ENCODE measurements at regions not wholly inside any gene's neighbourhood (a gene's known extent, or its start where the extent isn't known, plus 50 kb on each side); places are given as distances from the start of the nearest gene placed in this dataset.
A peak's percentile ranks its signal among the peaks of the same experiment; 100 is the strongest.

DNA sequence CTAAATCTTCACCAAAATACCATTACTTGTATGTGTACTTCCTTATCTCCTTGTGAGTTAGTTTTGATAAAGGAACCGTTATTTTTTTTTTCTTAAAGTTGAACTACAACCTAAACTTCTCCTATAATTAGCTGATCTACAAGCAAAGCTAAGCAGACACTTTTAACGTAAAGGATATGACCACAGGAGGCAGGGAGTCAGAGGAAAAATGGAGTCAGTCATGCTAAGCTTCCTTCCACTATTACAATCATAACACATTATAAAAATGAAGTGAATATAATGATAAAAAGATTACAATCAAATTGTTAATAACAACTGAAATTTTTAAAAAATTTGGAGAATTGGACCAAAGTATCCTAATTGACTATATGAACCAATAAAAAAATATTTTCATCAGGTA is 892.6 kb downstream of the KCNT2 start:
- whole genome bisulfite sequencing (ENCODE audit: extremely low coverage, insufficient coverage, insufficient read length): no CpG with 5 or more reads among the region's 2 CpGs
- H4K91ac ChIP-seq (ENCODE audit: low read depth, low read length): no peak overlapping the region
- no peak overlapping the region for H2BK12ac ChIP-seq (ENCODE audit: low read length)

DNA sequence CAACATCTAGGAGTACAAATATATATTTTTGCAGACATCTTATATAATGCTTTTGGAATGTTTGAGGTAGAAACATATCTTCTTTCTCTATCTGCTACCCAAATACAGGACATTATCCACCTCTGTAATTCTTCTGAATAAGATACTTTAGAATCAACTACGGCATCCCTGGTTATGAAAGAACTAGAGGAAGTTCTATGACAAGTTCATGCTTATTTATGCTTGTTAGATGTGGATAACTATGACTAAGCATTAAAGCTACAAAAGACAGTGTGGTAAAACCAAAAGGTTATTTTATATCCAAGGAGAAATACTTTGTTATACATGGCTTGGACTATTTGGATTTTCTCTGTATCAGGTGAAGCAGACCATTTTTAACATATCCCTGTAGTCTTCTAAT is 894.0 kb downstream of the KCNT2 start:
- Histone ChIP-seq H3K9me3 (ENCODE audit: insufficient read depth, low read depth, low read length) (no peaks in the 10 kb centered on the region), H2AK5ac (ENCODE audit: low read length) (no peak overlapping the region), H3K79me2 (ENCODE audit: control insufficient read depth, insufficient read depth, low read length, poor library complexity) (no peaks in the 10 kb centered on the region), H2AFZ (ENCODE audit: insufficient read depth, low read length, poor library complexity) (no peak overlapping the region), H3K27ac (ENCODE audit: low read depth, low read length) (no peak overlapping the region), H4K12ac (ENCODE audit: low read depth, low read length) (no peak overlapping the region), H2BK120ac (ENCODE audit: insufficient read depth, low read length, poor library complexity) (no peak overlapping the region), H2BK12ac (ENCODE audit: low read length) (no peak overlapping the region), H2BK5ac (ENCODE audit: low read depth, low read length, poor library complexity) (no peak overlapping the region), H3K9ac (ENCODE audit: low read length) (no peak overlapping the region), H4K91ac (ENCODE audit: low read depth, low read length) (no peak overlapping the region), H3K79me1 (ENCODE audit: low read length) (no peaks in the 10 kb centered on the region), H4K8ac (ENCODE audit: low read depth, low read length) (no peak overlapping the region), H3K27me3 (ENCODE audit: insufficient read depth, low read length) (no peaks in the 10 kb centered on the region), H3K4me1 (ENCODE audit: control insufficient read depth in 1 of 2, insufficient read depth in 2 of 2, low read length in 2 of 2) (peaks cover 0 to 2% of the 10 kb centered on the region in 2 experiments), H3K23ac (ENCODE audit: low read length) (no peak overlapping the region), H3K4ac (ENCODE audit: low read depth, low read length) (no peak overlapping the region), H3K18ac (ENCODE audit: low read length) (no peak overlapping the region), H3K4me3 (ENCODE audit: low read depth, low read length) (no peak overlapping the region), H3K36me3 (ENCODE audit: control insufficient read depth in 1 of 2, insufficient read depth in 2 of 2, low read length in 2 of 2) (no peaks in the 10 kb centered on the region), H3K4me2 (ENCODE audit: low read length) (no peak overlapping the region), H3K14ac (ENCODE audit: low read length) (no peak overlapping the region)
- WGBS (ENCODE audit: extremely low coverage, insufficient coverage, insufficient read length): no CpG with 5 or more reads among the region's 1 CpG
- DNase-seq: no peak

More for the DNA sequence above, 892.6 kb downstream of the KCNT2 start:
- no peak overlapping the region for H4K12ac ChIP-seq (ENCODE audit: low read depth, low read length)
- no peak overlapping the region for H3K23ac ChIP-seq (ENCODE audit: low read length)
- H3K36me3 ChIP-seq (ENCODE audit: control insufficient read depth in 1 of 2, insufficient read depth in 2 of 2, low read length in 2 of 2): no peaks in the 10 kb centered on the region
- no peak overlapping the region for H2AFZ ChIP-seq (ENCODE audit: insufficient read depth, low read length, poor library complexity)
- H3K18ac ChIP-seq (ENCODE audit: low read length): no peak overlapping the region
- no peaks in the 10 kb centered on the region for H3K27me3 ChIP-seq (ENCODE audit: insufficient read depth, low read length)
- no peak overlapping the region for H2AK5ac ChIP-seq (ENCODE audit: low read length)
- H3K4me2 ChIP-seq (ENCODE audit: low read length): no peak overlapping the region
- H3K27ac ChIP-seq (ENCODE audit: low read depth, low read length): no peak overlapping the region
- H3K9ac ChIP-seq (ENCODE audit: low read length): no peak overlapping the region
- no peaks in the 10 kb centered on the region for H3K79me2 ChIP-seq (ENCODE audit: control insufficient read depth, insufficient read depth, low read length, poor library complexity)
- no peaks in the 10 kb centered on the region for H3K79me1 ChIP-seq (ENCODE audit: low read length)
- no peak overlapping the region for H4K8ac ChIP-seq (ENCODE audit: low read depth, low read length)
- peaks cover 0 to 2% of the 10 kb centered on the region in 2 experiments for H3K4me1 ChIP-seq (ENCODE audit: control insufficient read depth in 1 of 2, insufficient read depth in 2 of 2, low read length in 2 of 2)
- H2BK5ac ChIP-seq (ENCODE audit: low read depth, low read length, poor library complexity): no peak overlapping the region
- H3K4ac ChIP-seq (ENCODE audit: low read depth, low read length): no peak overlapping the region
- no peaks in the 10 kb centered on the region for H3K9me3 ChIP-seq (ENCODE audit: insufficient read depth, low read depth, low read length)
- no peak overlapping the region for H3K14ac ChIP-seq (ENCODE audit: low read length)
- H3K4me3 ChIP-seq (ENCODE audit: low read depth, low read length): no peak overlapping the region
- no peak overlapping the region for H2BK120ac ChIP-seq (ENCODE audit: insufficient read depth, low read length, poor library complexity)
- no peak for DNase-seq

DNA sequence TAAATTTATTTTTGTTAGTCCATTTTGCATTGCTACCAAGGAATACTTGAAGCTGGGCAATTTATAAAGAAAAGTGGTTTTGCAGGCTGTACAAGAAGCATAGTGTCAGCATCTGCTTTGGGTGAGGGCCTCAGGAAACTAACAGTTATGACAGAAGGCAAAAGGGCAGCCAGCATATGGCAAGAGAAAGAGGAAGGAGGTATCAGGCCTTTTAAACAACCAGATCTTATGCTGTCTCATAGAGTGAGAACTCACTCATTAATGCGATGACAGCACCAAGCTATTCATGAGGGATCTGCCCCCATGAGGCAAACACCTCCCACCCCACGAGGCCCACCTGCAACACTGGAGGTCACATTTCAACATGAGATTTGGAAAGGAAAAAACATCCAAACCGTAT is 898.4 kb downstream of the KCNT2 start:
- H3K9me3 ChIP-seq (ENCODE audit: insufficient read depth, low read depth, low read length): no peaks in the 10 kb centered on the region
- no peaks in the 10 kb centered on the region for H3K4me1 ChIP-seq (ENCODE audit: control insufficient read depth in 1 of 2, insufficient read depth in 2 of 2, low read length in 2 of 2)
- no peak overlapping the region for H2BK12ac ChIP-seq (ENCODE audit: low read length)
- H4K91ac ChIP-seq (ENCODE audit: low read depth, low read length): no peak overlapping the region
- no peak overlapping the region for H2BK120ac ChIP-seq (ENCODE audit: insufficient read depth, low read length, poor library complexity)
- no peak overlapping the region for H3K4me3 ChIP-seq (ENCODE audit: low read depth, low read length)
- H3K79me2 ChIP-seq (ENCODE audit: control insufficient read depth, insufficient read depth, low read length, poor library complexity): no peaks in the 10 kb centered on the region
- no peaks in the 10 kb centered on the region for H3K36me3 ChIP-seq (ENCODE audit: control insufficient read depth in 1 of 2, insufficient read depth in 2 of 2, low read length in 2 of 2)
- no peak overlapping the region for H3K23ac ChIP-seq (ENCODE audit: low read length)
- no peak overlapping the region for H2BK5ac ChIP-seq (ENCODE audit: low read depth, low read length, poor library complexity)
- no peak overlapping the region for H3K4ac ChIP-seq (ENCODE audit: low read depth, low read length)
- H3K27me3 ChIP-seq (ENCODE audit: insufficient read depth, low read length): no peaks in the 10 kb centered on the region
- H2AFZ ChIP-seq (ENCODE audit: insufficient read depth, low read length, poor library complexity): no peak overlapping the region
- no CpG with 5 or more reads among the region's 3 CpGs for WGBS (ENCODE audit: extremely low coverage, insufficient coverage, insufficient read length)
- H2AK5ac ChIP-seq (ENCODE audit: low read length): no peak overlapping the region
- H3K14ac ChIP-seq (ENCODE audit: low read length): no peak overlapping the region
- H3K9ac ChIP-seq (ENCODE audit: low read length): no peak overlapping the region
- H3K27ac ChIP-seq (ENCODE audit: low read depth, low read length): no peak overlapping the region
- no peak overlapping the region for H4K8ac ChIP-seq (ENCODE audit: low read depth, low read length)
- no peaks in the 10 kb centered on the region for H3K79me1 ChIP-seq (ENCODE audit: low read length)
- no peak overlapping the region for H3K4me2 ChIP-seq (ENCODE audit: low read length)
- H4K12ac ChIP-seq (ENCODE audit: low read depth, low read length): no peak overlapping the region
- no peak overlapping the region for H3K18ac ChIP-seq (ENCODE audit: low read length)
- DNase-seq: peak; percentile 8 to 54

- Histone ChIP-seq H3K4ac (ENCODE audit: low read depth, low read length) (no peak overlapping the region), H3K79me2 (ENCODE audit: control insufficient read depth, insufficient read depth, low read length, poor library complexity) (no peaks in the 10 kb centered on the region), H2AFZ (ENCODE audit: insufficient read depth, low read length, poor library complexity) (no peak overlapping the region), H3K27me3 (ENCODE audit: insufficient read depth, low read length) (no peaks in the 10 kb centered on the region), H4K91ac (ENCODE audit: low read depth, low read length) (no peak overlapping the region), H2BK5ac (ENCODE audit: low read depth, low read length, poor library complexity) (no peak overlapping the region), H3K4me1 (ENCODE audit: control insufficient read depth in 1 of 2, insufficient read depth in 2 of 2, low read length in 2 of 2) (no peaks in the 10 kb centered on the region), H3K9me3 (ENCODE audit: insufficient read depth, low read depth, low read length) (no peaks in the 10 kb centered on the region), H2BK12ac (ENCODE audit: low read length) (no peak overlapping the region), H3K4me2 (ENCODE audit: low read length) (no peak overlapping the region), H3K9ac (ENCODE audit: low read length) (no peak overlapping the region), H4K12ac (ENCODE audit: low read depth, low read length) (no peak overlapping the region), H3K14ac (ENCODE audit: low read length) (no peak overlapping the region), H3K23ac (ENCODE audit: low read length) (no peak overlapping the region), H3K79me1 (ENCODE audit: low read length) (no peaks in the 10 kb centered on the region), H3K4me3 (ENCODE audit: low read depth, low read length) (no peak overlapping the region), H4K8ac (ENCODE audit: low read depth, low read length) (no peak overlapping the region), H3K18ac (ENCODE audit: low read length) (no peak overlapping the region), H2BK120ac (ENCODE audit: insufficient read depth, low read length, poor library complexity) (no peak overlapping the region), H2AK5ac (ENCODE audit: low read length) (no peak overlapping the region), H3K27ac (ENCODE audit: low read depth, low read length) (no peak overlapping the region), H3K36me3 (ENCODE audit: control insufficient read depth in 1 of 2, insufficient read depth in 2 of 2, low read length in 2 of 2) (no peaks in the 10 kb centered on the region)
- WGBS (ENCODE audit: extremely low coverage, insufficient coverage, insufficient read length): no CpG with 5 or more reads among the region's 2 CpGs
- no peak for DNase-seq
These were observed 904.2 kb downstream of the KCNT2 start for GRCh38 chr1:195704028-195704427.
